Skeletal muscle cell (primary cell): ENCODE measurements at regions not wholly inside any gene's neighbourhood (a gene's known extent, or its start where the extent isn't known, plus 50 kb on each side); places are given as distances from the start of the nearest gene placed in this dataset.
A peak's percentile ranks its signal among the peaks of the same experiment; 100 is the strongest.
"Not testable (repeated sequence)": the region's sequence is repeated elsewhere in the genome, so short reads cannot be mapped to it uniquely, and the experiment has no call there.

Source experiments
- DNase-seq: peaks from one replicate; pipeline ENCODE4 v3.0.0-alpha.2; 2010; ENCODE audit warnings: low read depth
- H3K4me3 ChIP-seq: 2 replicates; pipeline ENCODE4 v1.5.1; 2011; ENCODE audit warnings: low read depth, mild to moderate bottlenecking, control low read depth, low read length, moderate library complexity

- DNase-seq = peak; percentile 78
Observed at GRCh38 chr4:154164931-154165839, 326.4 kb downstream of the DCHS2 start.

GRCh38 chr4:154160519-154161301 lies 330.9 kb downstream of the DCHS2 start:
- DNase-seq = no peak

More at GRCh38 chr4:154164931-154165839, 326.4 kb downstream of the DCHS2 start:
- H3K4me3 ChIP-seq = no peak overlapping the region

GRCh38 chr4:154158361-154159155 lies 333.0 kb downstream of the DCHS2 start:
- DNase-seq = no peak
- H3K4me3 ChIP-seq = no peak overlapping the region

More at GRCh38 chr4:154160519-154161301, 330.9 kb downstream of the DCHS2 start:
- no peak overlapping the region for H3K4me3 ChIP-seq

DNA sequence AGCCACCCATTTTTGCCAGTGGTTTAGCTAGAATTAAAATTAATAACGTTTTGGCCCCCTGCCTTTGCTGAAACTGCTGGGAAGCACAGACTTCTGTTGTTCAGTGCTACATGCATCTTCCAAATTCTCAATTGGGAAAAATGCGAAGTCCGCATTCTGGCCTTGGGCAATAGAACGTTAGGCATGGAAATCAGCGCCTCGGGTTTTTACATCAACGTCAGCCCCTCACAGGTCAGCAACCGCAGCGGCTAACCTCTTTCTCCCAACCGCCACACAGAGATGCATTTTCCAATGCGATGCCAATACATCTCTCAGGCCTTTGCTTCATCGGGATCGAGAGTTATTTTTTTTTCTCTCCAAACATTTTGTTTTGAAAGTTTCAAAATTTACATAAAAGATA lies 339.1 kb downstream of the DCHS2 start:
- no peak for DNase-seq
- H3K4me3 ChIP-seq = no peak overlapping the region

DNA sequence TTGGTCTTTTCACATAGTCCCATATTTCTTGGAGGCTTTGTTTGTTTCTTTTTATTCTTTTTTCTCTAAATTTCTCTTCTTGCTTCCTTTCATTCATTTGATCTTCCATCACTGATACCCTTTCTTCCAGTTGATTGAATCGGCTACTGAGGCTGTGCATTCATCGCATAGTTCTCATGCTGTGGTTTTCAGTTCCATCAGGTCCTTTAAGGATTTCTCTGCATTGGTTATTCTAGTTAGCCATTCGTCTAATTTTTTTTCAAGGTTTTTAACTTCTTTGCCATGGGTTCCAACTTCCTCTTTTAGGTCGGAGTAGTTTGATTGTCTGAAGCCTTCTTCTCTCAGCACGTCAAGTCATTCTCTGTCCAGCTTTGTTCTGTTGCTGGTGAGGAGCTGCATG lies 342.4 kb downstream of the DCHS2 start:
- H3K4me3 ChIP-seq, DNase-seq: not testable (repeated sequence)

DNA sequence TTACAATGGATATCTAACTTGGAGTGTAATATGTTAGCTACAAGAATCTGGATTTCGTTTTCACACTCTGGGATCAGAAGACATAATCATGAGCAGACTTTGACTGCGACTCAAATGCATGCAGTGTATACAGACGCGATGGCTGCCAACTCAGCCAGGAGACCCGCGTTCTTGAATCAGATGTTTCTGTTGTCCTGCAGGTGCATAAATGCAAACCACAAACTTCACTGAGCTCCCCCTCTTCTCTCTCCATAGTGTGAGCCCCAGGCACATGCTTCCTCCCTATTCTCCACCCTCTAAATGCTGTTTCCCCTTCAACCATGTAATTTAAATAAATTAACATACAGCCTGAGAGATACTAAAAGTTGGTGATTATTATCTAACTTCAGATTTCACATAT lies 347.9 kb downstream of the DCHS2 start:
- no peak overlapping the region for H3K4me3 ChIP-seq
- no peak for DNase-seq

DNA sequence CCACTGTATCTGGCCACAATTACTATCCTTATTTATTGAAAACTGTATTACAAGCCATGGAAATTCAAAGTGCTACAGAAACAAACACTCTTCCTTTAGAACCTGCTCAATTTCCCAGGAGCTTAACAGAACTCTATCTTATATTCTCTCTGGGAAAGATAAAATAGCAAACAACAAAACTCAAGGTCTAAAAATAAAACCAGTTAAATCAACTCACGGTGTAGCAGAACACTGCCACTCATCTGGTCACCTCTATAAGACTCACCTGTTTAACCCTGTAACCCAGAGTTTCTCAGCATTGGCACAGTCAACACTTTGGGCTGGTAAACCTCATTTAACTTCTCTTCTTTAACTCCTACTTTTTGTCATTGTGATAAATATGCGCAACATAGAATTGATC lies 348.9 kb downstream of the DCHS2 start:
- H3K4me3 ChIP-seq = no peak overlapping the region
- DNase-seq = no peak

GRCh38 chr4:154140869-154141268 lies 350.7 kb downstream of the DCHS2 start:
- H3K4me3 ChIP-seq = no peak overlapping the region
- no peak for DNase-seq

DNA sequence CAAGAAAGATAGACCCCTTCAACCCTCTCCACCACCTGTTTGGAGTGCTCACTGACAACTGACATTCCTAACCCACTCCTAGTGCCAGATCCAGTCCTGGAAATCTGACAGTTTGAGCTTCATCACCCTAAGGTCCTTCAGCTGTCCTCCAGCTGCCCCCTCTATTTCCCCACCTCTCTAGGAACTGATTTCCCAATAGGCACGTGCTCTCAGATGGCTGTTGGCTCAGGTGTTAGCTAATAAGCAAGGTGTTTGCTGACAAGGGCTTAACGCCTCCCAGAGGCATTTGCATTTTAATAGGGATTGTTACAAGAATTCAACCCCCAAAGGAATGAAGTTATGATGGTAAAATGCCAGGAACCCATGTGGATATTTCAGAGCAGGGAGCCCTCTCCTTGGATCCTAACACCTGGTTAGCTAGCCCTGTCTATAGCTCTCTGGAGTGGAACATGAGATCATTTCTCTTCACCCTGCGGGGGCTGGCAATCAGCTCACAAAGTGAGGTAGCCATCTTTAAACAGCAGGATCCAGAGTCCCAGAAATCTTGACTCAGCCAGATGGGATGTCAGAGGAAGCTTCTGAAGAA lies 348.5 kb upstream of the SFRP2 start:
- no peak for DNase-seq
- H3K4me3 ChIP-seq = no peak overlapping the region

DNA sequence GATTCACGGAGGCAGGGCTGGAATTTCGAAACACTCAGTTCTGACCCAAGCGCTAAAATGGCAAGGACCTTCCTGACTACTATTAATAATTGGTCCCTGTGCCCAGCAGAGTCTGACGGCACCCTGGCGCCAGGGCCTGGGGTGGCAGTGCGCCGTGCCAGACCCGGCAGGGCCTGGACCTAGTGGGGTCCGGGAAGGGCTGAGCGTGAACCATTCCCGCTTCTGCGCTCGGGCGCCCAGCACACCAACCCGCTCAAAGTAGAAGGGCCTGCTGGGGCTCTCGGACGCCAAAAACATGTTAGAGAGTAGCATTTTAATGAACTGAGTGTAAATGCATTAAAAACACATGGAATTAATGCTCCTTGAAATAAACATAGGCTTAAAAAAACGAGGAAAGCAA lies 346.7 kb upstream of the SFRP2 start:
- DNase-seq = no peak
- no peak overlapping the region for H3K4me3 ChIP-seq

GRCh38 chr4:154132406-154132805 lies 343.5 kb upstream of the SFRP2 start:
- DNase-seq = no peak
- no peak overlapping the region for H3K4me3 ChIP-seq

- DNase-seq = no peak
- no peak overlapping the region for H3K4me3 ChIP-seq
Observed at GRCh38 chr4:154126276-154126675, 337.4 kb upstream of the SFRP2 start.

- no peak overlapping the region for H3K4me3 ChIP-seq
- DNase-seq = no peak
Observed at GRCh38 chr4:154125340-154125739, 336.5 kb upstream of the SFRP2 start.

- peak; percentile 79 for DNase-seq
- no peak overlapping the region for H3K4me3 ChIP-seq
Observed at GRCh38 chr4:154124539-154125255, 335.8 kb upstream of the SFRP2 start.

GRCh38 chr4:154123897-154124296 lies 335.0 kb upstream of the SFRP2 start:
- DNase-seq = no peak
- H3K4me3 ChIP-seq = no peak overlapping the region

- H3K4me3 ChIP-seq = no peak overlapping the region
- no peak for DNase-seq
Observed at GRCh38 chr4:154120690-154121345, 331.9 kb upstream of the SFRP2 start.

GRCh38 chr4:154120006-154120676 lies 331.3 kb upstream of the SFRP2 start:
- DNase-seq = no peak

DNA sequence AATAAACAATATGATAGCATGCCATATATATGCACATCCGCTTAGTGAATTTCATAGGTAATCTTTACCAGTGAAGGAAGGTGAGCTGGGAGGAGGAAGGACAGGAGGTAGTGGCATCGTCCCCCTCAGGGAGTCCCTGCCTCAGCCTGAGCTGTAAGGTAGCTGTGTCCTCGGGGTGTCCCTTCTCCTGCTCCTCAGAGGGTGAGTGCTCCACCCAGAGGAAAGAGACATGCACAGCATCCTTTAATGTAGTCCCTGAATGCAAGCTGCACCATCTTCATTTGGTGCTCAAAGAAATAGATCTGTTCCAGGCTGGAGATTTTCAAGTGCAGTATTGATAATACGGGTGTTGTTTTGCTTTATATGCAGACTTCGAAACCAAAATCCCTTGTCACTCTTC lies 330.4 kb upstream of the SFRP2 start:
- no peak overlapping the region for H3K4me3 ChIP-seq

More at GRCh38 chr4:154120006-154120676, 331.3 kb upstream of the SFRP2 start:
- H3K4me3 ChIP-seq = no peak overlapping the region

More for the DNA sequence above, 330.4 kb upstream of the SFRP2 start:
- DNase-seq = no peak
